Gastroesophageal sphincter (tissue), 3 donors: ENCODE measurements at regions not wholly inside any gene's neighbourhood (a gene's known extent, or its start where the extent isn't known, plus 50 kb on each side); places are given as distances from the start of the nearest gene placed in this dataset.

Experiments
- CTCF ChIP-seq, 4 experiments: fragments of 200-600 bp in 2 of 4; fragments of 450-650 bp in 2 of 4; sonication (generic) in 1 of 4; IDR thresholded peaks; one replicate each; pipeline ENCODE4 v1.5.1; 2017 to 2019; ENCODE audit warnings: antibody characterized with exemption in 4 of 4, mild to moderate bottlenecking in 2 of 4, moderate library complexity in 2 of 4
- POLR2A ChIP-seq, 2 donors: fragments of 450-650 bp; IDR thresholded peaks; one replicate each; pipeline ENCODE4 v1.6.1; 2017; ENCODE audit warnings: antibody characterized with exemption in 2 of 2, mild to moderate bottlenecking in 2 of 2, moderate library complexity in 1 of 2
- POLR2AphosphoS5 ChIP-seq: sonication (generic); formaldehyde crosslinking; IDR thresholded peaks from one replicate; pipeline ENCODE4 v1.6.1; 2017; ENCODE audit warnings: antibody characterized with exemption

- TF ChIP-seq CTCF (IDR thresholded peaks at IDR 0.05) = no peak
- no peak for TF ChIP-seq POLR2AphosphoS5
- TF ChIP-seq POLR2A (IDR thresholded peaks at IDR 0.05) = no peak
Observed at GRCh38 chr6:115691433-115691832, 369.3 kb downstream of the FRK start.
